Natural killer cell treated with Interleukin-12 subunit alpha and Interleukin-12 subunit beta and Interleukin-15 and Interleukin-18, amount 100 ng/mL, for 72 hours (primary cell): ENCODE measurements at regions not wholly inside any gene's neighbourhood (a gene's known extent, or its start where the extent isn't known, plus 50 kb on each side); places are given as distances from the start of the nearest gene placed in this dataset.

ENCODE experiments used
- ATAC-seq, 2 donors: fragments of 150-1000 bp; cut with Tn5 transposase in 1 of 2; sonication (Bioruptor Pico), chemical (Tn5 transposase) in 1 of 2; 2 replicates each; pipeline ENCODE4 v1.10.0; 2021
- DNase-seq: peaks from one replicate; pipeline ENCODE4 v3.0.0; 2022; ENCODE audit warnings: low spot score
- H3K27ac Mint-ChIP-seq, 2 donors: 1 replicate in 1 of 2; 2 replicates in 1 of 2; pipeline ENCODE4 v1.8.0; 2022; ENCODE audit warnings: mixed read lengths in 2 of 2, mild to moderate bottlenecking in 1 of 2, moderate library complexity in 1 of 2
- H3K27me3 Mint-ChIP-seq, 2 donors: 1 replicate in 1 of 2; 2 replicates in 1 of 2; pipeline ENCODE4 v1.8.0; 2022; ENCODE audit warnings: mixed read lengths in 2 of 2
- H3K36me3 Mint-ChIP-seq: one replicate; pipeline ENCODE4 v1.8.0; 2022; ENCODE audit warnings: mixed read lengths
- H3K4me1 Mint-ChIP-seq, 2 donors: 1 replicate in 1 of 2; 2 replicates in 1 of 2; pipeline ENCODE4 v1.8.0; 2022; ENCODE audit warnings: low read depth in 2 of 2, mixed read lengths in 2 of 2, mild to moderate bottlenecking in 1 of 2
- H3K4me3 Mint-ChIP-seq: one replicate; pipeline ENCODE4 v1.8.0; 2022; ENCODE audit warnings: mixed read lengths
- H3K9me3 Mint-ChIP-seq: 2 replicates; pipeline ENCODE4 v1.8.0; 2022; ENCODE audit warnings: mixed read lengths

- Mint-ChIP-seq H3K27me3 (peaks cover 0 to 8% of the 10 kb centered on the region in 2 donors), H3K27ac (no peak overlapping the region)
- no peak for ATAC-seq
These were observed 50.2 kb upstream of the DACT2 start for GRCh38 chr6:168369786-168370185.

GRCh38 chr6:168370310-168370991, 50.9 kb upstream of the DACT2 start:
- Mint-ChIP-seq H3K36me3 (no peaks in the 10 kb centered on the region), H3K27ac (no peak overlapping the region), H3K9me3 (no peaks in the 10 kb centered on the region), H3K4me1 (peaks cover 5 to 10% of the 10 kb centered on the region in 2 donors), H3K27me3 (peaks cover 0 to 8% of the 10 kb centered on the region in 2 donors), H3K4me3 (no peak overlapping the region)
- ATAC-seq, result peak; percentile 47 to 75
- DNase-seq, result peak; percentile 74

More at GRCh38 chr6:168369786-168370185, 50.2 kb upstream of the DACT2 start:
- no peaks in the 10 kb centered on the region for H3K9me3 Mint-ChIP-seq
- DNase-seq, result no peak
- H3K4me3 Mint-ChIP-seq, result no peak overlapping the region
- H3K4me1 Mint-ChIP-seq, result peaks cover 5 to 10% of the 10 kb centered on the region in 2 donors
- no peaks in the 10 kb centered on the region for H3K36me3 Mint-ChIP-seq

DNA sequence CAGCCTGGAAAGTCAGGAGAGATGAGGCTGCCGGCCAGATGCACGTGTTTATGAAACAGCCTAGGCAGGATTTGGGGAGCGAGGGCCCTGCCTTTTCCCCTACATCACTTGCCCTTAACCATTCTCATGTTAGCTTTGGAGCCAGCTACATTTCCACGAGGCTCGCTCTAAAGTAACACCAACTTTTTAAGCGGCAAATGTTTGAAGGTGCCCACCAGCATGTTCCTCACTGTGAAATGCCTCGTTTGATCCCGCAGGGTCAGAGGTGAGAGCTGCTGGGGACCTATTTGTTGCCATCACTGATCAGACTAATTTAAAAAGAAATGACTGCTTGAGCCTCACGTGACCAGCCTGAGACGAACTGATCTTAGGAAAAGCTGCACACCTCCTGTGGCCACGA, 51.6 kb upstream of the DACT2 start:
- Mint-ChIP-seq H3K4me1 (peaks cover 5 to 10% of the 10 kb centered on the region in 2 donors), H3K9me3 (no peaks in the 10 kb centered on the region), H3K36me3 (no peaks in the 10 kb centered on the region), H3K4me3 (no peak overlapping the region), H3K27ac (no peak overlapping the region), H3K27me3 (peaks cover 0 to 8% of the 10 kb centered on the region in 2 donors)
- ATAC-seq, result no peak
- no peak for DNase-seq

DNA sequence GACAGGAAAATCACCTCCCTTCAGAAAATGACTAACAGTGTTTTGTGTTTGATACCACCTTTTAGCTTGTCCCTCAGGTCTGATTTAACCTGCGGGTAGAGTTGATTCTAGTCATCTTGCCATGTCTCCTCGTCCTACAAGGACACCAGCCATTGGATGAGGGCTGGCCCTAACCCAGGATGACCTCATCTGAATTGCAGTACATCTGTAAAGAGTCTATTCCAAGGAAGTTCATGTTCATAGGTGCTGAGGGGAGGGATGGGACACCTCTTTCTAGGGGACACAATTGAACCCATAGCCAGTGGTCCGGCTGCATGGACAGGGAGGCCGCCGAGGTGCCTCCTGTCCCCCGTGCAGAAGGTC, 52.0 kb upstream of the DACT2 start:
- no peak for DNase-seq
- Mint-ChIP-seq H3K36me3 (no peaks in the 10 kb centered on the region), H3K27me3 (peaks cover 0 to 7% of the 10 kb centered on the region in 2 donors), H3K27ac (no peak overlapping the region), H3K9me3 (no peaks in the 10 kb centered on the region), H3K4me3 (no peak overlapping the region), H3K4me1 (peaks cover 5 to 9% of the 10 kb centered on the region in 2 donors)
- no peak for ATAC-seq

GRCh38 chr6:168371981-168372711, 52.6 kb upstream of the DACT2 start:
- no peak for DNase-seq

DNA sequence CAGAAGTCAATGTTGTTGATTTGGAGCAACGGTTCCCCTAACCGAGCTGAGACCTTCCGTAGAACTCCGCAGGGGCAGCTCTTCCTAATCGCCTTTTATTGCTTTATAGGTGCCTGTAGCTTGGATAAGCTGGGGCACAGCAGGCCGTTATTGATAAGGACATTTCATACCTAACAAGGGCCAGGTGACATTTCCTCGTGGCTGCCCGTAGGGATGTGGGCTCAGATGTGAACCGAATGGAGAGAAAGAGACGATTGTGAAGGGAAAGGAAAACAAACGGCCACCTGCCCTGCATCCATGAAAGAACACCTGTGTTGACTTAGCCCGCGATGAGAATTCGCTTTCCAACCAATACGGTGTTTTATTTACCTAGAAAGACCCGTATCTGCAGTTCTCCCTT, 53.3 kb upstream of the DACT2 start:
- no peak overlapping the region for H3K4me3 Mint-ChIP-seq
- H3K4me1 Mint-ChIP-seq, result peaks cover 0 to 3% of the 10 kb centered on the region in 2 donors
- no peak for DNase-seq
- H3K36me3 Mint-ChIP-seq, result no peaks in the 10 kb centered on the region
- H3K9me3 Mint-ChIP-seq, result no peaks in the 10 kb centered on the region
- H3K27me3 Mint-ChIP-seq, result peaks cover 0 to 2% of the 10 kb centered on the region in 2 donors
- no peak overlapping the region for H3K27ac Mint-ChIP-seq
- no peak for ATAC-seq

More at GRCh38 chr6:168371981-168372711, 52.6 kb upstream of the DACT2 start:
- H3K9me3 Mint-ChIP-seq, result no peaks in the 10 kb centered on the region
- no peaks in the 10 kb centered on the region for H3K36me3 Mint-ChIP-seq
- H3K27me3 Mint-ChIP-seq, result peaks cover 0 to 6% of the 10 kb centered on the region in 2 donors
- H3K27ac Mint-ChIP-seq, result no peak overlapping the region
- H3K4me1 Mint-ChIP-seq, result peaks cover 5 to 7% of the 10 kb centered on the region in 2 donors
- peak; percentile 26 to 29 for ATAC-seq
- no peak overlapping the region for H3K4me3 Mint-ChIP-seq

DNA sequence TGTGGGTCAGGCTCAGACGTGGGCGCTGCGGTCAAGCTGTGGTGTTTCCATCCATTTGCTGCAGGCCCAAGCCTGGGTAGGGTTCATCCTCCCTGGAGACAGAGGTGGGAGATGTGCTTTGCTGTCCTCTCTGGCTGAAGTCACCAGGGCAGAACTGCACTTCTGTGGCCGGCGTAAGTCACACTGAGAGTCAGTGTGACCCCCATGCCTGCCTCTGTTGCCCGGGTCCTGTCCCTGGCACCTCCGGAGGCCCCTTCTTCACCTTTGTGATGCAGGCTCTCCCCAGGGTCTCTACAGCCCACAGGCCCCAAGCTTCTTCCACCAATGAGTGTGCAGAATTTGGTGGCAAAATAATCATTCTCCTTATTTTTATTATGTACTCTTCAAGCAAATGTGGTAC, 53.8 kb upstream of the DACT2 start:
- Mint-ChIP-seq H3K4me3 (no peak overlapping the region), H3K9me3 (no peaks in the 10 kb centered on the region), H3K4me1 (peaks cover 0 to 3% of the 10 kb centered on the region in 2 donors), H3K36me3 (no peaks in the 10 kb centered on the region), H3K27me3 (peaks cover 0 to 2% of the 10 kb centered on the region in 2 donors), H3K27ac (no peak overlapping the region)
- DNase-seq (no peak), ATAC-seq (no peak)

- DNase-seq (no peak), ATAC-seq (no peak)
- Mint-ChIP-seq H3K27ac (no peak overlapping the region), H3K4me1 (peaks cover 0 to 3% of the 10 kb centered on the region in 2 donors), H3K4me3 (no peak overlapping the region), H3K36me3 (no peaks in the 10 kb centered on the region), H3K27me3 (peaks cover 0 to under 1% of the 10 kb centered on the region in 2 donors), H3K9me3 (no peaks in the 10 kb centered on the region)
These were observed 54.5 kb upstream of the DACT2 start for GRCh38 chr6:168374051-168374502.

DNA sequence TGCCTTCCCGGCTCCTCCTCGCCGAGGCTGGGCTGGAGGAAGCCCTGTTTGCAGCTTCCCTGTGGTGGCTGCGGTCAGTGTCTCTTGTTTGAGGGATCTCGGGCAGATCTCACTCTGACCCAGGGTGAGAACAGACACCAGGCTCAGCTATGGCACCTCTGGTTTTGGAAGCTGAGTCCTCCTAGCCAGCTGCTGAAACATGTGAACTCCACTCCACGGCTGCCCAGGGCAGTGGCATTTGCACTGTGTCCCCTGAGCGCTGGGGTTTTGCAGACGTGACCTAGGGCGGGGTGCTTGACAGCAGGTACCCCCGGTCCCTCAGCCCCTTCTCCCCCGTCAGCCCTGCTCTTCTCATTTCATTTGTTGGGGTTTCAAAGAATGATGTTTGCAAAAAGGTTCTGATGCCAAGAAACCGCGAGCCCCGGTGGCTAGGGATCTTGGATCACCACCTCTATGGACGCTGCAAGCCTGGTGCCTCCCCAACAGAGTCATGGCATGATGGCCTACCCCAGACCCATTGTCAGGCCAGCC, 55.0 kb upstream of the DACT2 start:
- H3K27ac Mint-ChIP-seq, result no peak overlapping the region
- DNase-seq (no peak), ATAC-seq (no peak)
- no peak overlapping the region for H3K4me3 Mint-ChIP-seq
- no peaks in the 10 kb centered on the region for H3K27me3 Mint-ChIP-seq
- no peaks in the 10 kb centered on the region for H3K36me3 Mint-ChIP-seq
- peaks cover 0 to 3% of the 10 kb centered on the region in 2 donors for H3K4me1 Mint-ChIP-seq
- no peaks in the 10 kb centered on the region for H3K9me3 Mint-ChIP-seq

GRCh38 chr6:168376120-168376519, 56.5 kb upstream of the DACT2 start:
- DNase-seq (no peak), ATAC-seq (no peak)
- Mint-ChIP-seq H3K27ac (no peak overlapping the region), H3K9me3 (no peaks in the 10 kb centered on the region), H3K4me1 (no peaks in the 10 kb centered on the region), H3K36me3 (no peaks in the 10 kb centered on the region), H3K4me3 (no peak overlapping the region), H3K27me3 (no peaks in the 10 kb centered on the region)

- no peak for ATAC-seq
- DNase-seq, result peak; percentile 16
- H3K4me3 Mint-ChIP-seq, result no peak overlapping the region
- H3K27ac Mint-ChIP-seq, result no peak overlapping the region
- H3K27me3 Mint-ChIP-seq, result no peaks in the 10 kb centered on the region
- no peaks in the 10 kb centered on the region for H3K36me3 Mint-ChIP-seq
- H3K9me3 Mint-ChIP-seq, result no peaks in the 10 kb centered on the region
- no peaks in the 10 kb centered on the region for H3K4me1 Mint-ChIP-seq
These were observed 57.4 kb upstream of the DACT2 start for GRCh38 chr6:168376811-168377483.

GRCh38 chr6:168377484-168377855, 57.9 kb upstream of the DACT2 start:
- H3K4me1 Mint-ChIP-seq, result no peaks in the 10 kb centered on the region
- DNase-seq, result no peak
- ATAC-seq, result no peak
- H3K27ac Mint-ChIP-seq, result no peak overlapping the region
- no peaks in the 10 kb centered on the region for H3K27me3 Mint-ChIP-seq
- no peak overlapping the region for H3K4me3 Mint-ChIP-seq
- no peaks in the 10 kb centered on the region for H3K9me3 Mint-ChIP-seq
- no peaks in the 10 kb centered on the region for H3K36me3 Mint-ChIP-seq

- Mint-ChIP-seq H3K4me1 (no peaks in the 10 kb centered on the region), H3K4me3 (no peak overlapping the region), H3K36me3 (no peaks in the 10 kb centered on the region), H3K9me3 (no peaks in the 10 kb centered on the region), H3K27me3 (no peaks in the 10 kb centered on the region), H3K27ac (no peak overlapping the region)
- ATAC-seq (no peak), DNase-seq (peak; percentile 40)
These were observed 58.6 kb upstream of the DACT2 start for GRCh38 chr6:168377856-168378832.
